ENCODE measurements at regions not wholly inside any gene's neighbourhood (a gene's known extent, or its start where the extent isn't known, plus 50 kb on each side); places are given as distances from the start of the nearest gene placed in this dataset.
"Not testable (repeated sequence)": the region's sequence is repeated elsewhere in the genome, so short reads cannot be mapped to it uniquely, and the experiment has no call there.

DNA sequence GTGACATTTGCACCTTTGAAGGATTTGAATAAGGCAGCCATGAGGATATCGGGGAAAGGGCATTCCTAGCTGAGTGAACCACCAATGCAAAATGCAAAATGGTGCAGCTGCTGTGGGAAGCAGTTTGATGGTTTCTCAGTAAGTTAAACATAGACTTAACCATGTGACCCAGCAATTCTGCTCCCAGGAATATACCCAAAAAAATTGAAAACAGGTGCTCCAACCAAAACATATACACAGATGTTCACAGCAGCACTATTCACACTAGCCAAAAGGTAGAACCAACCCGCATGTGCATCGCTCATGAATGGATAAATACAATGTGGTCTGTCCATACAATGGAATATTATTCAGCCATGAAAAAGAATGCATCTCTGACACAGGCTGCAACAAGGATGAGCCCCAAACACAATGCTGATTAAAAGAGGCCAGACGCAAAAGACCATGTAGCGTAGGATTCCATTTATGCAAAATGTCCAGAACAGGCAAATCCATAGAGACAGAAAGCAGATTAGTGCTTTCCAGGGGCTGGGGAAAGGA is 215.0 kb upstream of the MYL2 start:
- intact Hi-C loops (cut with DNase I) = no loop called here
- DNase-seq = no peak

DNA sequence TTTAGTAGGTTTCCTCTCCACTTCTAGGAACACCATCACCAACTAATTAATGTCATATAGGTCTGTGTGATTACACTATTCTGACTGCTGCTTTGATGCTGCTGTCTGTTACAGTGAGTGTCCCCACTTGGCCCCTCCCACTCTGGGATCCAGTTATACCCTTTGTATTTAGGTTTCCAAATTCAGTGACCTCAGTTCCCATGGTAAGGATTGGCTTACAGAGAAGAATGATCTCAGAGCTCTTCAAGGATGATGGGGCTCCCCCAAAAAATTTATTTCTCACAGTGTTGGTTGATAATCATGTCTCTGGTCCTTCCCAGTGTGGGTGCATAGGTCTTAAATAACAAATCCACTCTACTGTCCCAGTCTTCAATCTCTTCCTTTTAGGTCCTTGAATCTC is 210.0 kb upstream of the MYL2 start:
- intact Hi-C loops (cut with DNase I) = no loop called here
- DNase-seq = no peak

DNA sequence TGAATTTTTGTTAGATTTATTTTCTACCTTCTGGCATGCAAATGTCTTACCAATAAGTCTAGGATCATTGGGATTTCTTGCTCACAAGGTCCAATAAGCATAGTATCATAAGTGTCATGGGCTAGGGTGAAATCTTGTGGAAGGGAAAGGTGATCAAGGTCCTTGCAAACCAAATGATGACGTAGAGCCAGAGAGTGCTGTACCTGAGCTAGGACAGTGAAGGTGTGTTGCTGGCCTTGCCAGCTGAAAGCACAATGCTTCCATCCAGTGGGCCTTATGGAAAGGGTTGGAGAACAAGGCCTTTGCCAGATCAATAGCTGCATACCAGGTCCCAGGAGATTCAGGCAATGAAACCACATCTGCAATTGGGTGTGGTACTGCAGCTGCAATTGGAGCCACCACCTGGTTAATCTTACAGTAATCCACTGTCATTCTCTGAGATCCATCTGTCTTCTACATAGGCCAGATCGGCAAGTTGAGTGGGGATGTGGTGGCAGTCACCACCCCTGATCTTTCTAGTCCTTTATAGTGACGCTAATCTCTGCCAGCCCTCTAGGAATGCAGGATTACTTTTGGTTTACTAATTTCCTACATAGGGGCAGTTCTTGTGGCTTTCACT is 208.9 kb upstream of the MYL2 start:
- intact Hi-C loops (cut with DNase I) = no loop called here
- no peak for DNase-seq

DNA sequence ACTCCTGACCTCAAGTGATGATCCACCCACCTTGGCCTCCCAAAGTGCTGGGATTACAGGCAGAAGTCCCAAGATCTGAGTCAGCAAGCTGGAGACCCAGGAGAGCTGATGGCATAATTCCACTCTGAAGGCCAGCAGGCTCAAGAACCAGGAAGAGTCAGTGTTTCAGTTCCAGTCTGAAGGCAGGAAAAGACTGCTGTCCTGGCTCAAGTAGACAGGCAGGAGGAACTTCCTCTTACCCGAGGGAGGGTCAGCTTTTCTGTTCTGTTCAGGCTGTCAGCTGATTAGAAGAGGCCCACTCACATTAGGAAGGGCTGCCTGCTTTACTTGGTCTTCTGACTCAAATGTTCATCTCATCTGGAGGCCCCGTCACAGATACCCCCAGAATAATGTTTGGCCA is 206.0 kb upstream of the MYL2 start:
- intact Hi-C loops (cut with DNase I) = no loop called here
- no peak for DNase-seq

DNA sequence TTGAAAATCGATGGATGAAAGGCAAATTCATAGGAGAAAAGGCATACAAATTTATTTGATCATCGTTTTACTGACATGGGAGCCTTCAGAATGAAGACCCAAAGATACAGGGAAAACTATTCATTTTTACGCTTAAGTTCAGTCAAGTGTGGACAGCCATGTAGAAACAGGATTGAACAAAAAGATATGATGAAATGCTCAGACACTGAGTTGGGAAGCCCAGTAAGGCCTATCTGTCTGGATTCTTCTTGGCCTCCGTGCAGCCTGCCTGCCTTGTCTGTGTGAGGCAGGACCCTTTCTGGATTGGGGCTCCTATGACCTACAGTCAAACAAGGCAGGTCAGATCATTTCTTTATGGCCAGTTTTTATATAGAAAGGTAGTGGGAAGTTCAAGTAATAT is 203.8 kb upstream of the MYL2 start:
- intact Hi-C loops (cut with DNase I) = no loop called here
- DNase-seq = no peak

DNA sequence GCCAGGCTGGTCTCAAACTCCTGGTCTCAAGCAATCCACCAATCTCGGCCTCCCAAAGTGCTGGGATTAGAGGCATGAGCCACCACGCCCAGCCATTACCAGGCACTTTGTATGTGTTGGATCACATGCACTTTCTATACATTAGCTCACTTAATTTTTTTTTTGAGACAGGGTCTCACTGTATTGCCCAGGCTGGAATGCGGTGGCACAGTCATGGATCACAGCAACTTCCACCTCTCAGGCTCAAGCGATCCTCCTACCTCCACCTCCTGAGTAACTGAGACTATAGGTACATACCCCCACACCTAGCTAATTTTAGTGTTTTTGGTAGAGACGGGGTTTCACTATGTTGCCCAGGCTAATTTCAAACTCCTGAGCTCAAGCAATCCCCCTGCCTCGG is 203.0 kb upstream of the MYL2 start:
- DNase-seq = no peak
- intact Hi-C loops (cut with DNase I) = no loop called here

DNA sequence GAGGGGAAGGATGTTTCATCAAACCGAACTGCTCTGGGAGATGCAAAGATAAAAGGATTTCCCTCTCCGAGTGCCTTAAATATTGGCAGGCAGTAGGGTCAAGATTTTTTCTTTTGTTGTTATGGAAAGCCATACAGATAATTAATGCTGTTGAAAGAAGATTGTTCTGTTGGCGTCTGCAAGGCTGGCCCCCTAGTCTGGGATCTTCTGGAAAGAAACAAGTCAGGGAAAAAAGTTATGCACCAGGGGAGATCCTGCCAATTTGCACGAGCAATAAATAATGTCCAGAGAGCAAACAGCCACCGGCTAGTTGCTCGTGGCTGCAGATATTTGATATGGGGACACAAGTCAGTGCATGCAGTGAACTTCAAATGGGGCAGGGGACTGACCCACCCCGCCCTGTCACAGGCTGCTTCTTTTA is 202.1 kb upstream of the MYL2 start:
- no peak for DNase-seq
- intact Hi-C loops (cut with DNase I) = no loop called here

DNA sequence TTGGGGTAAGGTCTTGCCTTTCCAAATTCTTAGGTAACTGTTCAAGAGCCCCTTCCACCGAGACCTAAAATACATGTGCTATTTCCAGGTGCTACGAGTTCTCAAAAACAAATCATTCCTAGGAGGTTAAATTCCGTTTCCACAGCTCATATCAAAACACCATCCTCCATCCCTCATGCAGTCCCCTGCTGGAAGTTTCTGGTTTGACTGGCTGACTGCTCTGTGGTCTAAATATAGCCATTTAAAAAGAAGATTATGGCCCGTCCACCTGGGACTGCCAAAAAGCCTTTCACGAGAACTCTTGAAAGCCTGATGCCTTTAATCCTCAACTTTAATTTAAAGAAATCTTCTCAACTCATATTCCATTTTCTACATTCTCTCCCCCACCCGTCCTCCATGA is 201.5 kb upstream of the MYL2 start:
- intact Hi-C loops (cut with DNase I) = no loop called here
- DNase-seq = no peak

DNA sequence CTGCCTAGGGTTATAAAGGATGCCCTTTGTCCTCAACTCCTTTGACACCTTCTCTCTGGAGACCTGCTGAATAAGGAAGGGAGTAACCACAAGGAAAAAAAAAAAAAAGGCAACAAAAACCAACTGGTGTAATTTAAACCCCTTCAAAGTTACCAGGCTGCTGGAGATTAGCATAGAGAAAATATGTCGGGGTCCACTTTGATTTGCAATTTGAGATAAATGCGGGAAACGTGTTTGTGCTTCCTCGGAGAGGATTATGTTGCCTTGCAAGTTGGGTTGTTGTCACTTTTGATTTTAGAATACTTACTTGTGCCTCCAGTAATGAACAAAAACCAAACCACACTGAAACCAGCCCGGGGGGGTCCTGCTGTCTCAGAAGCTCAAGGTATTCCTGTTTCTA is 200.2 kb upstream of the MYL2 start:
- DNase-seq = no peak
- intact Hi-C loops (cut with DNase I) = no loop called here

DNA sequence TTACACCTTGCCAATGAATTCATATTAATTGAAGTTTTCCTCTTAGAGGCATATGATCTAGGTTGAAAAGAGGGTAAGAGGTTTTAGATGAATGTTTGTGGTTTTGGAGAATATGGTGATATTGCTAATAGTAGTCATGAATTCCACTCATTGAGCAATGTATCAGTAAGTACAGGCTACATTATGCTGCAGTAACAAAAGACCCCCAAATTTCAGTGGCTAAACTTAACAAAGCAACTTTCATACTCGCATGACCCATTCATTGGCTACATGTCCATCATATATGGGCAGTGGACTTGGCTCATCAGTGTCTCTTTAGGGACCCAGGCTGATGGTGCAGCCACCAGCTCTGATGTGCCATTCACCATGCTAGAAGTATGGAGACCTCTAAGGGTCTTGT is 196.6 kb upstream of the MYL2 start:
- intact Hi-C loops (cut with DNase I) = no loop called here
- no peak for DNase-seq

DNA sequence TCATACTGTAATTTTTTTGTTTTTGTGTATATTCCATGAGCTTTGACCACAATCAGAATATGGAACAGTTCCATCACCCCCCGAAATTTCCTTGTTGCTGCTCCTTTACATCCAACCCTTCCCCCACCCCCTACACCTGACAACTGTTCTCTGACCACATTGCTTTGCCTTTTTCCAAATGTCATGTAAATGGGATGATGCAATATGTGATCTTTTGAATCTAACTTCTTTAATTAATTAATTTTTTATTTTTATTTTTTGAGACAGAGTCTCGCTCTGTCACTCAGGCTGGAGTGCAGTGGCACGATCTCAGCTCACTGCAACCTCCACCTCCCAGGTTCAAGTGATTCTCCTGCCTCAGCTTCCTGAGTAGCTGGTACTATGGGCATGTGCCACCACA is 192.9 kb upstream of the MYL2 start:
- DNase-seq; intact Hi-C loops (cut with DNase I): not testable (repeated sequence)

DNA sequence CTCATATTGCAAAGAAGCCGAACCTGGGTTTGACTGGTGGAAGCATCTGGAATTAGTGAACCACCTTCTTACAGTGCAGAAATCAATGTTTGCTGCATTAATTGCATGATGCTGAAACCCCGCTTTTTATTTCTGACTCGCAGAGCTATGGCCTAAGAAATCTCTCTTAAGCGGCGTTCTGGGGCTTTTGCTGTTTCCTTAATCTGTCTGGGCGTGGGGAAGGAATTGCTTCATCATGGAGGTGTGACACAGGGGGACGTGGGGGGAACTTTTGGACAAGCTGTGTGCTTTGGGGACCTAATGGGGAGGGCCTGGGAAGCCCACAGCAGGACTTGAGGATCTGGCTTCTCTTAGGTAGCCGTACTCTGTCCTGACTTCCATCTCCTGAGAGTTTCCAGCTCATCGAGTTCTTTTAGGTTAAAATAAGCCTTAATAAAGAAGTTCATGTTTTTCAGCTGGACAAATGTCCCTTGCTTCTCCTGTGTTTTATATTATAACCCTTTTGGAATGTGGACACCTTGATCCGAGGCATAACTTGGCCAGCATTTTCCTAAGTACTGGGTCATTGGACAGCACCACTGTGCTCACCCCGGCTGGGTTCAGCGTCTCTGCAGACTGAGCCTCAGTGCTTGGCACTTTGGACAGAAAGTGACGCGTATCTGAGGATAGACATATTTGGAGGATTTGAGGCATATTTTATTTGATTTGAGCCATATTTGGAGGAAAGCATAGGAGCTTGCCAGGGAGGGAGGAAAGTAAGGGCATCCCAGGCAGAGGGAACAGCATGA is 192.1 kb upstream of the MYL2 start:
- intact Hi-C loops (cut with DNase I) = no loop called here
- DNase-seq = no peak

DNA sequence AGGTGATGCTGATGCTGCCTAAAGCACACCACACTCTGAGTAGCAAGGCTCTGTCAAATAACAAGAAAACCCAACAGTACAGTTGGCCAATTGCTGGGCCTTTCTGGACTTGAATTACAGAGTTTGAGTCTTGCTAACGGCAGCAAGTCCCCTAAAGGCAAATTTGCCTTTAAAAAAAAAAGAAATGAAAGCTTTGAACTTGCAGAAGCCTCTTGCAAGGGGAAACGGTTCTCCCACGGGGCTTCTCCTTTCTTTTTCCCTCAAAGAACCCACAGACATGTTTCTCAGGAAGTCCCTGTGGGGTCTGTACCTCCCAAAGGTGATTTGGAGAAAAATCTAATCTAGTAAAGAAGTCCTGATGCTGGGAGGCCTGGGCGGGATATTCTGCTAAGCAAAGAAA is 191.3 kb upstream of the MYL2 start:
- intact Hi-C loops (cut with DNase I) = no loop called here
- no peak for DNase-seq

DNA sequence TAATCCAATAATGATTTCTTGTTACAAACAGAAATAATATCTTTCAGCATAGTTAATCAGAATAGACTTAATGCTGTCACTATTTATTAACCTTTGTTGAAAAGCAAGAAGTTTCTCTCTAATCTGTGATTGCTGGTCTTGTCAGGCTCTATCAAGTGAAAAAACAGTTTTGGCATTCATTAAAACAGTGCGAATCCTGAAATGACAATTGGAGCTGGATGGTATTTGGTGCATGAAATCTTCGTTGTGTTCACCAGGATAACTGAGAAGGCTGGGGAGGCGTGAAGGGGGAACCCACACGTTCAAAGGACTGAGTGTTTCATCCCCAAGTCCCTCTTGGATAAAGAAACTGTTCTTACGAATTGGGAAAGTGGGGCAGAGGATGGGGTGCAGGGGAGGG is 190.2 kb upstream of the MYL2 start:
- no peak for DNase-seq
- intact Hi-C loops (cut with DNase I) = no loop called here

DNA sequence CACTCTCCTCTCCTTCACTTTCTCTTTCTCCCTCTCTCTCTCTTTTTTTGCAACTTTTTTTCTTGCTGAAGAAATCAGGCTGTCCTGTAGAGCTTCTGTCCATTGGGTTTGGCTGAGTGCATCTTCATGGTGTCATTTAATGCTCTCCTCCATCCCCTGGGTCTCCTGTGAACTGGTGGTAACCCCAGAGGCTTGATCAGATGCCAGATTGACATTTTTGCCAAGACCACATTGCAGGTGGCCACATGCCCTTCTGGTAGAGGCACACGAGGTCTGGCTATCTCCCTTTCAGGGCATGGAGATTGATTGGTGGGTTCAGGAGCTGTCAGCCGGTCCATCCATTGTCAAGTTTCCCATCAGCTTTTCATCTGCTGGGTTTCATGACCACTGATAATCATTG is 188.3 kb upstream of the MYL2 start:
- DNase-seq = no peak

DNA sequence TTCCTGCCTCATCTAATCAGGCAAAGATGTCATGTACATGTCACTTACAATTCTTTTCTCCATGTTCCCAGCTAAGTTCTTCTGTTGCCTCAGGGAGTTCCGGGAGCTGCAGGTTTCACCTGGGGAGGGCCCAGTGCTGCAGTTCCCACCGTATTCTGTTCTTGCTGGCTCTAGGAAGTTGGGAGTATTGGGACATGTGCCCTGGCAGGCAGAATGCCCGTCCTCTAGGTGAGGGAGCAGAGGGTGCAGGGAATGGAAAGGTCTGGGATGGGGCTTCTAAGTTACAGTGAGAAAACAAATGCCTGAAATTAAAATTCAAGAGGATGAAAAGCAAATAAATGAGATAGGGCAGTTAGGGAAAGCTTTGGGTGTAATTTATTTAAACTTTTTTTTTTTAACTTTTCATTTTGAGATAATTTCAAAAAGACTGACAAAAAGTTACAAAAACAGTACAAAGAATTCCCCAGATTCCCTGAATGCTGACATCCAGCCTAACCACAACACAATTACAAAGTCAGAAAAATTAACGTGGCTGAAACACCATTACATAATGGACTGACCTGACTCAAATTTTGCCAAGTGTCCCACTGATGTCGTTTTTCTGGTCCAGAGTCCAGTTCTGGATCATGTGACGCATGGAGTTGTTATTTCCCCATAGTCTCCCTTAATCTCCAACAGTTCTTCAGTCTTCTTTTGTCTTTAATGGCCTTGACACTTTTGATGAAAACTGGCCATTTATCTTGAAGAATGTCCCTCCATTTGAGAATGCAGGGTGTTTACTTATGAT is 187.2 kb upstream of the MYL2 start:
- intact Hi-C loops (cut with DNase I) = no loop called here
- no peak for DNase-seq

More for the DNA sequence above, 188.3 kb upstream of the MYL2 start:
- intact Hi-C loops (cut with DNase I) = no loop called here

DNA sequence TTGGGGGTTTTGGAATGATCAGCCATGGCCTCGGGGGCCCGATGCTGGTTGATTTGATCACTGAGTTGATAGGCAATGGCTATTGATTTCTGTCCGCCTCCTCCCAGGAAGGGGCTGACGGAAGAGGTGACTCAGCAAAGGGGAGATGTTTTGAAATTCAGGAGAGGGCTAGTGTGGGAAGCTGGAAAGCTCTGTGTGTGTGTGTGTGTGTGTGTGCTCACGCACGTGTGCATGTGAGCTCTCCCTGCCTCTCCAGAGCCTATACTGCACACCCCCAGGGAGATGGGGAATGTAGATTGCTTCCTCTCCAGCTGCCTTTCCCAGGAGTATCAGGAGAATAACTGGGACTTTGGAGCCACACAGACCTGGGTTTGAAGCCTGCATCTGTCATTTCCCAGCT is 184.9 kb upstream of the MYL2 start:
- DNase-seq = no peak
- intact Hi-C loops (cut with DNase I) = no loop called here

DNA sequence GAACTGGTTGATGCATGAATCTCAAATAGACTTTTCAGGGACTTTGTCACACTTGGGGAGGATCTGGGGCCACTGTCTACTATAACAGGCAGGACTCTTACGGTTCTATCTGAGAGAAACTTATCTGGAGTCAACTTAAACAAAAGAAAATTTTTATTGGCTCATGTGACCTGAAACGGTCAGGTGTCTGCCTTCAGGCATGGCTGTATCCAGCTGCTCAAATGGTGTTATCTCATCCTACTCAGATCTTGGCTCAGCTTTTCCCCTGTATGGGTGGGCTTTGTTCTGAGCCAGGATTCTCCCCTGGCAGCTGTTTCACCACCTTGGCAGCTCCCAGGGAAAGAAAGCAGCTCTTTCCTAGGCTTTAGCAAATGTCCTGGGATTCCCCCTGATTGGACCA is 183.2 kb upstream of the MYL2 start:
- intact Hi-C loops (cut with DNase I) = no loop called here

DNA sequence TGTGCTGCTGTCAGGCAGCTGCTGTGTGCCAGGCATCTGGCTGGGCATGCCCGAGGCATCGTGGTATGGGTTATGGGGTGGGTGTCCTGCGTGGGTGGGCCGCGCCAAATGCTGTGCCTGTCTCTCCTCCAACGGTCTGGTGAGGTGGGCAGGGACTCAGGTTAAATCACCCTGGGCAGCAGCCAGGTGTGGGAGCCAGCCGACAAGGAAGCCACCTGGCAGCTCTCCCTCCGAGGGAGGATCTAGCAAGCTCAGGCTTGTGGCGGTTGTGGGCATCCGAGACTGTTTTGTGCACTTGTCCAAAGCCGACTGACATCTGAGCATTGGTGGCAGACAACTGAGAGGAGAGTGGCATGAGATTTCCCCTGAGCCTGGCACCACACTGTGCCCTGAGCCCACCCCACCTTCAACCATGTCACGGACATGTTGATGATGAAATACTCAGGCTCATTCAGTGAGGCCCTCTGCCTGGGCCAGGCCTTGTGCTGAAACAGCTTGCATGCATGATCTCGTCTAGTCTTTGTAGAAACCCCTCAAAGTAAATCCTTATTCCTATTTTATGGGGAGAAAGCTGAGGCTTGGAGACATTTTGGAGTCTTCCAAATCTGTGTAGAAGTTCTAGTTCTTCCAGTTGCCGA is 181.8 kb upstream of the MYL2 start:
- intact Hi-C loops (cut with DNase I) = no loop called here
- DNase-seq = peak in 7 of 10 donors; percentile 26 to 90 (median 59)

More for the DNA sequence above, 183.2 kb upstream of the MYL2 start:
- DNase-seq = no peak

DNA sequence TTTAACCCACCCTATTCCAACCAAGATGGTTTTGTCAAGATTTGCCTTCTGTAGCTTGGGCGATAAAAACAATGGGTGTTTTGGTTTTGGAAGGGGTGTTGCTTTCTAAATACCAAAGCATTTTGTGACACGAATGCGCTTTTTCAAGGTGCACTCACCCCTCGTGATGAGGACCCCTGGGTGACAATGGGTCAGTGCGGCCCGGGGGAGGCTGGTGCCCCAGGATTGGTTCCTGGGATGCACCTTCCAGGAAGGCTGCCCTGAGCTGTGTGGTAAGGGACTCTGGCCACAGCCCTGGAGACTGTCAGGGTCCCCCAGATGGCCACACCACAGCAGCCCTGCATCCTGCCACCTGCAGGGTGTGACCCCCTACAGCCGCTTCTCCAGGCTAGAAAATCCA is 180.6 kb upstream of the MYL2 start:
- intact Hi-C loops (cut with DNase I) = no loop called here
- no peak for DNase-seq

DNA sequence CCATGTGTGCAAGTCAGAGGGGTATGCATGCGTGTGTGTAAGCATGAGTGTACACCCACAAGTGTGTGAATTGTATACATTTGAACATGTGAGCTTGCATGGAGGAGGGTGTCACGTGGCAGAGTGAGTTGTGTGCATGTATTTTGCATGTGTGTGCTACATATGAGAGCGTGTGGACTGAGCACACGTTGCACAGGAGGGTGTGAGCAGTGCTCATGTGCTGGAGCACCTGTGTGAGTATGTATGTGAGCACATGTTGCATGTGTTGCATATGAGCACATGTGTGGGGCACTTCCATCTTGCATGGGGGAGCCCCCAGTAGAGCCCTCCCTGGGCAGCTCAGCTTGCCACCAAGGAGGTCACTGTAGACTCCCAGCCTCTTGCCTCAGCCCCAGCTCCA is 180.2 kb upstream of the MYL2 start:
- DNase-seq = no peak
- intact Hi-C loops (cut with DNase I) = no loop called here

All from posterior cingulate gyrus (tissue), 11 donors.